CD14-positive monocyte (primary cell): ENCODE measurements at regions not wholly inside any gene's neighbourhood (a gene's known extent, or its start where the extent isn't known, plus 50 kb on each side); places are given as distances from the start of the nearest gene placed in this dataset.

Source experiments
- DNase-seq, 3 donors: peaks; one replicate each; pipeline ENCODE4 v3.0.0-alpha.2; 2011 to 2022
- H2AFZ ChIP-seq: 2 replicates; pipeline ENCODE4 v1.6.0; 2012; ENCODE audit warnings: mild to moderate bottlenecking, low read depth, low read length, inconsistent platforms; ENCODE audit not compliant: insufficient read depth, poor library complexity, severe bottlenecking
- H3K27ac ChIP-seq, 2 donors: 1 replicate in 1 of 2; 2 replicates in 1 of 2; pipeline ENCODE4 v1.5.1; 2012 to 2013; ENCODE audit warnings: low read length in 2 of 2, control low read depth in 1 of 2, inconsistent platforms in 1 of 2, low read depth in 1 of 2, mild to moderate bottlenecking in 1 of 2
- H3K27me3 ChIP-seq, 2 donors: one replicate each; pipeline versions ENCODE4 v1.6.0 to v1.6.1; 2011 to 2013; ENCODE audit warnings: low read length in 2 of 2; ENCODE audit not compliant: control insufficient read depth in 2 of 2, insufficient read depth in 2 of 2
- H3K36me3 ChIP-seq, 2 donors: replicated peaks in 1 of 2; 1 replicate in 1 of 2; 2 replicates in 1 of 2; pipeline versions ENCODE4 v1.5.1 to v1.6.1; 2012 to 2013; ENCODE audit warnings: low read length in 2 of 2, control low read depth in 1 of 2, inconsistent platforms in 1 of 2, mild to moderate bottlenecking in 1 of 2; ENCODE audit not compliant: insufficient read depth in 2 of 2, control insufficient read depth in 1 of 2
- H3K4me1 ChIP-seq, 2 donors: 1 replicate in 1 of 2; 2 replicates in 1 of 2; pipeline versions ENCODE4 v1.5.1 to v1.6.1; 2012 to 2013; ENCODE audit warnings: low read length in 2 of 2, control low read depth in 1 of 2, inconsistent platforms in 1 of 2, mild to moderate bottlenecking in 1 of 2, moderate library complexity in 1 of 2; ENCODE audit not compliant: insufficient read depth in 2 of 2, control insufficient read depth in 1 of 2
- H3K4me2 ChIP-seq: replicated peaks from 2 replicates; pipeline ENCODE3; 2012; ENCODE audit warnings: low read length, moderate library complexity, mild to moderate bottlenecking; ENCODE audit not compliant: poor library complexity, severe bottlenecking; ENCODE audit errors: extremely low read depth
- H3K4me3 ChIP-seq, 3 experiments: fragments of 200-600 bp in 1 of 3; sonication (generic) in 1 of 3; replicated peaks in 1 of 3; 1 replicate in 2 of 3; 2 replicates in 1 of 3; pipeline ENCODE4 v1.5.1; 2011 to 2013; ENCODE audit warnings: low read length in 3 of 3, mild to moderate bottlenecking in 3 of 3, control low read depth in 2 of 3, low read depth in 2 of 3, inconsistent platforms in 1 of 3, moderate library complexity in 1 of 3
- H3K79me2 ChIP-seq: 2 replicates; pipeline ENCODE4 v1.6.0; 2012; ENCODE audit warnings: mild to moderate bottlenecking, control low read depth, inconsistent platforms, low read length, moderate library complexity; ENCODE audit not compliant: insufficient read depth
- H3K9ac ChIP-seq: 2 replicates; pipeline ENCODE4 v1.6.0; 2017; ENCODE audit warnings: low read length, mild to moderate bottlenecking; ENCODE audit not compliant: insufficient read depth, poor library complexity, severe bottlenecking
- H3K9me3 ChIP-seq, 2 donors: replicated peaks in 1 of 2; 1 replicate in 1 of 2; 2 replicates in 1 of 2; pipeline versions ENCODE4 v1.5.1 to v1.6.1; 2012 to 2013; ENCODE audit warnings: low read length in 2 of 2, control low read depth in 1 of 2; ENCODE audit not compliant: control insufficient read depth in 1 of 2, insufficient read depth in 1 of 2
- H4K20me1 ChIP-seq: 2 replicates; pipeline ENCODE4 v1.6.0; 2012; ENCODE audit warnings: mild to moderate bottlenecking, low read length, control low read depth, moderate library complexity; ENCODE audit not compliant: insufficient read depth
- H3K27ac Mint-ChIP-seq, 7 donors: one replicate each; pipeline ENCODE4 v1.8.0; 2020; ENCODE audit warnings: mild to moderate bottlenecking in 7 of 7, mixed read lengths in 7 of 7, moderate library complexity in 6 of 7, inconsistent platforms in 2 of 7
- H3K27me3 Mint-ChIP-seq, 3 donors: one replicate each; pipeline ENCODE4 v1.8.0; 2021 to 2022; ENCODE audit warnings: low read depth in 3 of 3, mild to moderate bottlenecking in 3 of 3, mixed read lengths in 3 of 3, moderate library complexity in 3 of 3, inconsistent platforms in 1 of 3
- H3K36me3 Mint-ChIP-seq, 2 donors: one replicate each; pipeline ENCODE4 v1.8.0; 2020; ENCODE audit warnings: mixed read lengths in 2 of 2, inconsistent platforms in 1 of 2, mild to moderate bottlenecking in 1 of 2
- H3K4me1 Mint-ChIP-seq: one replicate; pipeline ENCODE4 v1.8.0; 2020; ENCODE audit warnings: mild to moderate bottlenecking, mixed read lengths
- H3K4me3 Mint-ChIP-seq, 2 donors: one replicate each; pipeline ENCODE4 v1.8.0; 2020; ENCODE audit warnings: mild to moderate bottlenecking in 2 of 2, mixed read lengths in 2 of 2, moderate library complexity in 1 of 2
- H3K9me3 Mint-ChIP-seq, 7 donors: one replicate each; pipeline ENCODE4 v1.8.0; 2020 to 2022; ENCODE audit warnings: mixed read lengths in 7 of 7, mild to moderate bottlenecking in 6 of 7, moderate library complexity in 6 of 7, inconsistent platforms in 2 of 7
- CTCF ChIP-seq: fragments of 200-600 bp; IDR thresholded peaks from one replicate; pipeline ENCODE4 v1.8.0; 2022; ENCODE audit warnings: antibody characterized with exemption, mild to moderate bottlenecking
- WGBS: methylation state at CpG from one replicate; pipeline ENCODE4 v1.1.5; 2013; ENCODE audit warnings: missing lambda C conversion rate; ENCODE audit not compliant: insufficient coverage; 5-methylcytosine and 5-hydroxymethylcytosine counted together
- intact Hi-C, 2 donors: fragments of 100-400 bp; cut with micrococcal nuclease; formaldehyde crosslinking; loops; one replicate each; pipeline versions ENCODE4 v1.15.0 to v1.15.1; 2023

GRCh38 chr13:62444805-62445204 lies 1029.2 kb upstream of the PCDH20 start:
- Histone ChIP-seq H4K20me1 (no peaks in the 10 kb centered on the region), H3K36me3 (no peaks in the 10 kb centered on the region), H3K79me2 (no peaks in the 10 kb centered on the region), H3K4me1 (no peaks in the 10 kb centered on the region), H3K9me3 (peaks cover 13 to 17% of the 10 kb centered on the region in 2 donors), H3K27me3 (no peaks in the 10 kb centered on the region), H3K4me3 (no peak overlapping the region), H3K4me2 (no peak overlapping the region), H3K27ac (no peak overlapping the region), H2AFZ (no peak overlapping the region), H3K9ac (no peak overlapping the region)
- H3K27me3 Mint-ChIP-seq, result no peaks in the 10 kb centered on the region
- WGBS, result no CpG with 5 or more reads among the region's 2 CpGs
- H3K36me3 Mint-ChIP-seq, result no peaks in the 10 kb centered on the region
- H3K27ac Mint-ChIP-seq, result no peak overlapping the region
- no peak for TF ChIP-seq CTCF
- intact Hi-C loops, result no loop called here
- no peak for DNase-seq
- peaks cover 3 to 17% (median 11%) of the 10 kb centered on the region in 7 donors for H3K9me3 Mint-ChIP-seq
- no peaks in the 10 kb centered on the region for H3K4me1 Mint-ChIP-seq
- H3K4me3 Mint-ChIP-seq, result no peak overlapping the region

- Mint-ChIP-seq H3K9me3 (peaks cover 0 to 4% (median 2%) of the 10 kb centered on the region in 7 donors), H3K4me3 (no peak overlapping the region), H3K4me1 (no peaks in the 10 kb centered on the region), H3K27ac (no peak overlapping the region), H3K36me3 (no peaks in the 10 kb centered on the region), H3K27me3 (no peaks in the 10 kb centered on the region)
- no peak for TF ChIP-seq CTCF
- H3K4me2 ChIP-seq, result no peak overlapping the region
- H3K9me3 ChIP-seq, result peaks cover 0 to 4% of the 10 kb centered on the region in 2 donors
- DNase-seq, result no peak
- H3K4me1 ChIP-seq, result no peaks in the 10 kb centered on the region
- intact Hi-C loops, result no loop called here
- no peaks in the 10 kb centered on the region for H3K79me2 ChIP-seq
- no peak overlapping the region for H3K4me3 ChIP-seq
- H3K9ac ChIP-seq, result no peak overlapping the region
- H3K27ac ChIP-seq, result no peak overlapping the region
- H3K36me3 ChIP-seq, result no peaks in the 10 kb centered on the region
- H3K27me3 ChIP-seq, result no peaks in the 10 kb centered on the region
- no peaks in the 10 kb centered on the region for H4K20me1 ChIP-seq
- no peak overlapping the region for H2AFZ ChIP-seq
Measured at GRCh38 chr13:62434081-62434480, 1018.4 kb upstream of the PCDH20 start.
